HCT116 (cell line): ENCODE measurements at regions not wholly inside any gene's neighbourhood (a gene's known extent, or its start where the extent isn't known, plus 50 kb on each side); places are given as distances from the start of the nearest gene placed in this dataset.

Experiments
- ATAC-seq: fragments of 200-7000 bp; cut with Tn5 transposase; 2 replicates; pipeline ENCODE4 v1.9.1; 2020; ENCODE audit warnings: mild to moderate bottlenecking, moderate library complexity
- BruUV-seq: library from RNA; stranded (reverse); fragments of 400-500 nt; replicated peaks from 2 replicates; lab custom pipeline; 2021; lab: Mats Ljungman, UMichigan
- CTCF ChIA-PET: fragments of 300-600 bp; sonication (Branson Sonifier 250); formaldehyde crosslinking; loops from one replicate; lab custom pipeline; 2021; ENCODE audit warnings: antibody characterized with exemption; lab: Charles Lee
- POLR2A ChIA-PET: fragments of 300-600, 350-600 bp; sonication (Branson Sonifier 250); formaldehyde crosslinking; loops from one replicate; lab custom pipeline; 2021; ENCODE audit warnings: antibody characterized with exemption; lab: Charles Lee
- RAD21 ChIA-PET, 2 experiments: fragments of 300-600 bp; sonication (Branson Sonifier 250); formaldehyde crosslinking; loops; one replicate each; lab custom pipeline; 2023; ENCODE audit warnings: low total read pairs in 2 of 2; ENCODE audit not compliant: uncharacterized antibody in 2 of 2, unreplicated experiment in 2 of 2, low non-redundant PET in 1 of 2; lab: Charles Lee
- DNase-seq: peaks from one replicate; pipeline ENCODE4 v3.0.0-alpha.2; 2010; ENCODE audit warnings: low read depth, low spot score
- H2AFZ ChIP-seq: fragments of 200-600 bp; shearing (Covaris generic), sonication (generic); 2 replicates; pipeline ENCODE4 v1.6.1; 2017; ENCODE audit warnings: low read depth, mixed run types, mixed read lengths, antibody characterized with exemption, low read length; ENCODE audit not compliant: poor library complexity, severe bottlenecking
- H3K27ac ChIP-seq: 2 replicates; pipeline ENCODE4 v1.5.1; 2012; ENCODE audit warnings: low read depth, low read length
- H3K27me3 ChIP-seq: fragments of 200-600 bp; sonication (generic); 2 replicates; pipeline ENCODE4 v1.6.1; 2016; ENCODE audit warnings: mixed run types, low read length, mixed read lengths; ENCODE audit not compliant: insufficient read depth
- H3K36me3 ChIP-seq, 2 experiments: fragments of 200-500 bp in 1 of 2; fragments of 200-600 bp in 1 of 2; sonication (Bioruptor generic) in 1 of 2; sonication (generic) in 1 of 2; 2 replicates each; pipeline versions ENCODE4 v1.5.1 to v1.6.1; 2014 to 2016; ENCODE audit warnings: low read length in 2 of 2, inconsistent platforms in 1 of 2, mixed read lengths in 1 of 2, mixed run types in 1 of 2; ENCODE audit not compliant: insufficient read depth in 2 of 2, control insufficient read depth in 1 of 2
- H3K4me1 ChIP-seq, 2 experiments: fragments of 200-600 bp in 1 of 2; sonication (generic) in 1 of 2; 2 replicates each; pipeline versions ENCODE4 v1.5.1 to v1.6.1; 2012 to 2017; ENCODE audit warnings: low read length in 2 of 2, inconsistent platforms in 1 of 2, mild to moderate bottlenecking in 1 of 2, mixed read lengths in 1 of 2, mixed run types in 1 of 2, moderate library complexity in 1 of 2; ENCODE audit not compliant: insufficient read depth in 2 of 2, control insufficient read depth in 1 of 2
- H3K4me2 ChIP-seq: fragments of 200-600 bp; sonication (generic); 2 replicates; pipeline ENCODE4 v1.6.1; 2017; ENCODE audit warnings: mixed run types, low read length, mixed read lengths
- H3K4me3 ChIP-seq, 2 experiments: fragments of 200-600 bp in 1 of 2; sonication (generic) in 1 of 2; replicated peaks in 1 of 2; 2 replicates each; pipeline ENCODE4 v1.5.1; 2011 to 2016; ENCODE audit warnings: low read length in 2 of 2, control low read depth in 1 of 2, low read depth in 1 of 2, mild to moderate bottlenecking in 1 of 2, mixed read lengths in 1 of 2, mixed run types in 1 of 2
- H3K79me2 ChIP-seq: fragments of 200-600 bp; sonication (generic); 2 replicates; pipeline ENCODE4 v1.6.1; 2017; ENCODE audit warnings: mild to moderate bottlenecking, mixed run types, low read length, moderate library complexity, mixed read lengths; ENCODE audit not compliant: insufficient read depth
- H3K9ac ChIP-seq: fragments of 200-600 bp; sonication (generic); 2 replicates; pipeline ENCODE4 v1.6.1; 2016; ENCODE audit warnings: low read length, mixed read lengths
- H3K9me2 ChIP-seq: fragments of 200-600 bp; sonication (generic), shearing (Covaris generic); 2 replicates; pipeline ENCODE4 v1.6.1; 2017; ENCODE audit warnings: mixed run types, mild to moderate bottlenecking, moderate library complexity; ENCODE audit not compliant: insufficient read depth
- H3K9me3 ChIP-seq, 2 experiments: fragments of 200-500 bp in 1 of 2; fragments of 200-600 bp in 1 of 2; sonication (Bioruptor generic) in 1 of 2; sonication (generic) in 1 of 2; 2 replicates each; pipeline ENCODE4 v1.6.1; 2014 to 2017; ENCODE audit warnings: low read length in 2 of 2, mixed read lengths in 2 of 2, inconsistent platforms in 1 of 2, low read depth in 1 of 2, mild to moderate bottlenecking in 1 of 2, mixed run types in 1 of 2, moderate library complexity in 1 of 2; ENCODE audit not compliant: control insufficient read depth in 1 of 2, insufficient read depth in 1 of 2
- H4K20me1 ChIP-seq: fragments of 200-600 bp; sonication (generic), shearing (Covaris generic); 2 replicates; pipeline ENCODE4 v1.6.1; 2017; ENCODE audit warnings: mixed run types, mild to moderate bottlenecking, moderate library complexity; ENCODE audit not compliant: insufficient read depth
- CBX3 ChIP-seq: IDR thresholded peaks from 2 replicates; pipeline ENCODE4 v1.6.1; 2012; ENCODE audit warnings: low read depth
- EGR1 ChIP-seq: IDR thresholded peaks from 2 replicates; pipeline ENCODE4 v1.6.1; 2012; ENCODE audit warnings: low read depth
- EZH2 ChIP-seq: fragments of 200-600 bp; sonication (generic); IDR thresholded peaks from 2 replicates; pipeline ENCODE4 v1.6.1; 2017; ENCODE audit warnings: antibody characterized with exemption, mixed run types
- SIN3A ChIP-seq: IDR thresholded peaks from 2 replicates; pipeline ENCODE4 v1.6.1; 2012; ENCODE audit warnings: low read depth
- ZNF274 ChIP-seq: fragments of 200-500 bp; sonication (Bioruptor generic); IDR thresholded peaks from 2 replicates; pipeline ENCODE4 v1.6.1; 2014; ENCODE audit warnings: mild to moderate bottlenecking, low read depth, low read length, inconsistent platforms
- intact Hi-C: fragments of 100-400 bp; cut with micrococcal nuclease; formaldehyde crosslinking; loops from 2 replicates; pipeline ENCODE4 v1.10.0; 2022

DNA sequence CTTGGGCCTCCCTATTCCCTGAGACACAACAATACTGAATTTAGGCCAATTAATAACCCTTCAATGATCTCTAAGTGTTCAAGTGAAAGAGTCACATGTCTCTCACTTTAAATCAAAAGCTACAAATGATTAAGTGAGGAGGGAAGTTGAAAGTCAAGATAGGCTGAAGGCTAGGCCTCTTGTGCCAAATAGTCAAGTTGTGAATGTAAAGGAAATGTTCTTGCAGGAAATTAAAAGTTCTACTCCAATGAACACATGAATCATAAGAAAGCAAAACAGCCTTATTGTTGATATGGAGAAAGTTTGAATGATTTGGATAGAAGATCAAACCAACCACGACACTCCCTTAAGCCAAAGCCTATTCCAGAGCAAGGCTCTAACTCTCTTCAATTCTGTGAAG is 286.9 kb downstream of the MEIS1 start:
- no peak for TF ChIP-seq EGR1
- H4K20me1 ChIP-seq = no peaks in the 10 kb centered on the region
- H3K9me3 ChIP-seq = peaks cover 3 to 11% of the 10 kb centered on the region in 2 experiments; a peak in 1 of 4 replicates
- DNase-seq (no peak), ATAC-seq (no peak)
- no peaks in the 10 kb centered on the region for H3K4me1 ChIP-seq
- no peaks in the 10 kb centered on the region for H3K36me3 ChIP-seq
- no peaks in the 10 kb centered on the region for H3K9me2 ChIP-seq
- BruUV-seq = no TSS peak
- intact Hi-C loops = no loop called here
- H2AFZ ChIP-seq = no peak overlapping the region
- no peak overlapping the region for H3K9ac ChIP-seq
- ChIA-PET RAD21 (no interaction called here), POLR2A (no interaction called here), CTCF (no interaction called here)
- no peaks in the 10 kb centered on the region for H3K27me3 ChIP-seq
- no peak overlapping the region for H3K4me2 ChIP-seq
- no peaks in the 10 kb centered on the region for H3K79me2 ChIP-seq
- H3K4me3 ChIP-seq = no peak overlapping the region
- no peak overlapping the region for H3K27ac ChIP-seq

DNA sequence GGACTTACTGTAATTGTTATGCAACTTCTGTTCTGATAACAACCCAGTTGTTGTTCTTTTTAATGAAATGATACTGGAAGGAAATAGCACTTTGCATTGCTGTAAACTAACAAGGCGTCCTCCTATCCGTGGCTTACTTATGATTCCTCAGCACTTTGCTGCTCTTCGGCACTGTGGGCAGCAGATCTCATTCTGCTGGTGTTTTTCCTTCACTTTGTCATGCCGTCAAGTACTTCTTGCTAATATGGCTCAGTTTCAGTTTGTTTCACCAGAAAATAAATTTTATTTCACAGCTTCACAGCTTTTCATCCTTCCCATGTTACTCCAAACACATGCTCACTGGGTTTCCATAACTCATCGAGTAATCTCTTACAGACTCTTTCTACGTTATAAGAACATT is 289.3 kb downstream of the MEIS1 start:
- CTCF ChIA-PET = no interaction called here
- no peak overlapping the region for H2AFZ ChIP-seq
- H3K36me3 ChIP-seq = no peaks in the 10 kb centered on the region
- ATAC-seq (no peak), DNase-seq (no peak)
- intact Hi-C loops = no loop called here
- POLR2A ChIA-PET = no interaction called here
- no peaks in the 10 kb centered on the region for H3K4me1 ChIP-seq
- H3K79me2 ChIP-seq = no peaks in the 10 kb centered on the region
- no peak overlapping the region for H3K9ac ChIP-seq
- TF ChIP-seq CBX3 (no peak), ZNF274 (no peak), EZH2 (no peak), SIN3A (no peak)
- no peaks in the 10 kb centered on the region for H3K9me2 ChIP-seq
- BruUV-seq = no TSS peak
- no peak overlapping the region for H3K27ac ChIP-seq
- RAD21 ChIA-PET = no interaction called here
- H3K27me3 ChIP-seq = no peaks in the 10 kb centered on the region
- peaks cover 3 to 11% of the 10 kb centered on the region in 2 experiments; a peak in 1 of 4 replicates for H3K9me3 ChIP-seq
- H3K4me3 ChIP-seq = no peak overlapping the region
- no peak overlapping the region for H3K4me2 ChIP-seq
- H4K20me1 ChIP-seq = no peaks in the 10 kb centered on the region
